B cell (primary cell): ENCODE measurements at regions not wholly inside any gene's neighbourhood (a gene's known extent, or its start where the extent isn't known, plus 50 kb on each side); places are given as distances from the start of the nearest gene placed in this dataset.

Experiments used
- ATAC-seq: fragments of 200-7000 bp; cut with Tn5 transposase; one replicate; pipeline ENCODE4 v1.10.0; 2021; ENCODE audit warnings: low read depth, mild to moderate bottlenecking, moderate number of reproducible peaks, moderate library complexity
- CTCF ChIA-PET: fragments of 350-600 bp; sonication (Branson Sonifier 250); formaldehyde crosslinking; loops from one replicate; lab custom pipeline; 2021; ENCODE audit warnings: antibody characterized with exemption, inconsistent platforms; lab: Charles Lee
- POLR2A ChIA-PET: fragments of 350-600 bp; sonication (Branson Sonifier 250); formaldehyde crosslinking; loops from one replicate; lab custom pipeline; 2021; ENCODE audit warnings: antibody characterized with exemption; lab: Charles Lee
- DNase-seq: peaks from one replicate; pipeline ENCODE4 v3.0.0; 2013
- H2AFZ ChIP-seq: 2 replicates; pipeline ENCODE4 v1.6.1; 2012; ENCODE audit warnings: mild to moderate bottlenecking, low read depth, low read length; ENCODE audit not compliant: insufficient read depth, poor library complexity, severe bottlenecking
- H3K27ac ChIP-seq, 2 donors: 1 replicate in 1 of 2; 2 replicates in 1 of 2; pipeline ENCODE4 v1.5.1; 2012 to 2013; ENCODE audit warnings: low read length in 2 of 2, mild to moderate bottlenecking in 2 of 2, moderate library complexity in 1 of 2
- H3K27me3 ChIP-seq, 4 experiments: fragments of 200-600 bp in 1 of 4; sonication (generic) in 1 of 4; replicated peaks in 1 of 4; 1 replicate in 2 of 4; 2 replicates in 2 of 4; pipeline versions ENCODE4 v1.6.1 to v1.7.0; 2013 to 2016; ENCODE audit warnings: low read length in 3 of 4, mild to moderate bottlenecking in 2 of 4, mixed read lengths in 1 of 4, moderate library complexity in 1 of 4; ENCODE audit not compliant: insufficient read depth in 4 of 4, control insufficient read depth in 3 of 4; ENCODE audit errors: control extremely low read depth in 1 of 4
- H3K36me3 ChIP-seq, 2 experiments: replicated peaks in 1 of 2; 1 replicate in 1 of 2; 2 replicates in 1 of 2; pipeline versions ENCODE4 v1.6.1 to v1.7.1; 2013; ENCODE audit warnings: low read length in 1 of 2; ENCODE audit not compliant: insufficient read depth in 2 of 2, control insufficient read depth in 1 of 2; ENCODE audit errors: control extremely low read depth in 1 of 2, extremely low read depth in 1 of 2
- H3K4me1 ChIP-seq, 2 donors: fragments of 200-600 bp in 1 of 2; sonication (generic) in 1 of 2; 1 replicate in 1 of 2; 2 replicates in 1 of 2; pipeline versions ENCODE4 v1.5.1 to v1.6.1; 2013 to 2017; ENCODE audit warnings: low read length in 2 of 2; ENCODE audit not compliant: control insufficient read depth in 2 of 2, insufficient read depth in 2 of 2
- H3K4me2 ChIP-seq: replicated peaks from 2 replicates; pipeline ENCODE3; 2012; ENCODE audit warnings: mild to moderate bottlenecking, low read depth, low read length; ENCODE audit not compliant: poor library complexity, severe bottlenecking
- H3K4me3 ChIP-seq, 5 experiments: fragments of 200-600 bp in 1 of 5; sonication (generic) in 1 of 5; 1 replicate in 3 of 5; 2 replicates in 2 of 5; pipeline versions ENCODE4 v1.5.1 to v1.7.0; 2011 to 2016; ENCODE audit warnings: low read length in 4 of 5, mild to moderate bottlenecking in 4 of 5, low read depth in 2 of 5, control low read depth in 1 of 5, moderate library complexity in 1 of 5; ENCODE audit not compliant: insufficient read depth in 1 of 5; ENCODE audit errors: control extremely low read depth in 1 of 5, extremely low read depth in 1 of 5
- H3K79me2 ChIP-seq: fragments of 200-600 bp; sonication (generic); one replicate; pipeline ENCODE4 v1.6.0; 2016; ENCODE audit warnings: low read length; ENCODE audit not compliant: control insufficient read depth, insufficient read depth
- H3K9ac ChIP-seq: fragments of 200-600 bp; sonication (generic); 2 replicates; pipeline ENCODE4 v1.6.1; 2017; ENCODE audit warnings: mild to moderate bottlenecking, low read length, moderate library complexity
- H3K9me3 ChIP-seq, 3 donors: one replicate each; pipeline versions ENCODE4 v1.6.1 to v1.7.1; 2013; ENCODE audit warnings: low read length in 2 of 3; ENCODE audit not compliant: control insufficient read depth in 2 of 3, insufficient read depth in 1 of 3; ENCODE audit errors: control extremely low read depth in 1 of 3
- H4K20me1 ChIP-seq: 2 replicates; pipeline ENCODE4 v1.6.0; 2012; ENCODE audit warnings: mild to moderate bottlenecking, low read length; ENCODE audit not compliant: insufficient read depth, control insufficient read depth, poor library complexity, severe bottlenecking
- H3K27ac Mint-ChIP-seq: one replicate; pipeline ENCODE4 v1.8.0; 2021; ENCODE audit warnings: mixed read lengths
- H3K27me3 Mint-ChIP-seq: one replicate; pipeline ENCODE4 v1.8.0; 2021; ENCODE audit warnings: mixed read lengths
- H3K4me1 Mint-ChIP-seq: one replicate; pipeline ENCODE4 v1.8.0; 2021; ENCODE audit warnings: mixed read lengths
- H3K4me3 Mint-ChIP-seq: one replicate; pipeline ENCODE4 v1.8.0; 2021; ENCODE audit warnings: mixed read lengths
- H3K9me3 Mint-ChIP-seq: one replicate; pipeline ENCODE4 v1.8.0; 2022; ENCODE audit warnings: mixed read lengths; ENCODE audit not compliant: insufficient read depth
- CTCF ChIP-seq: fragments of 200-600 bp; IDR thresholded peaks from one replicate; pipeline ENCODE4 v1.8.0; 2022; ENCODE audit warnings: antibody characterized with exemption, mild to moderate bottlenecking
- EZH2 ChIP-seq: IDR thresholded peaks from 2 replicates; pipeline ENCODE4 v1.6.1; 2012; ENCODE audit warnings: borderline replicate concordance, low read depth, mild to moderate bottlenecking, moderate library complexity, low read length; ENCODE audit not compliant: insufficient read depth, poor library complexity, severe bottlenecking
- WGBS: methylation state at CpG from one replicate; pipeline ENCODE4 v1.1.5; 2013; ENCODE audit warnings: missing lambda C conversion rate; ENCODE audit not compliant: insufficient coverage; 5-methylcytosine and 5-hydroxymethylcytosine counted together
- intact Hi-C: fragments of 100-400 bp; cut with micrococcal nuclease; formaldehyde crosslinking; loops from one replicate; pipeline ENCODE4 v1.10.0; 2022

GRCh38 chr9:106284296-106284695 lies 578.7 kb upstream of the ZNF462 start:
- Mint-ChIP-seq H3K4me3 (no peak overlapping the region), H3K9me3 (no peaks in the 10 kb centered on the region), H3K27me3 (no peaks in the 10 kb centered on the region), H3K4me1 (no peaks in the 10 kb centered on the region), H3K27ac (no peak overlapping the region)
- Histone ChIP-seq H3K36me3 (no peaks in the 10 kb centered on the region), H2AFZ (no peak overlapping the region), H3K4me2 (no peak overlapping the region), H3K79me2 (no peaks in the 10 kb centered on the region), H3K4me1 (no peaks in the 10 kb centered on the region), H3K4me3 (no peak overlapping the region), H3K9me3 (no peaks in the 10 kb centered on the region), H3K27ac (no peak overlapping the region), H3K9ac (no peak overlapping the region), H3K27me3 (no peaks in the 10 kb centered on the region), H4K20me1 (no peaks in the 10 kb centered on the region)
- DNase-seq, result no peak
- WGBS, result 60% methylated on average over 2 of the region's 4 CpGs
- ChIA-PET CTCF (no interaction called here), POLR2A (no interaction called here)
- intact Hi-C loops, result no loop called here
- ATAC-seq, result no peak
- TF ChIP-seq CTCF (no peak), EZH2 (no peak)

GRCh38 chr9:106286249-106286648 lies 576.7 kb upstream of the ZNF462 start:
- Histone ChIP-seq H3K79me2 (no peaks in the 10 kb centered on the region), H3K27me3 (no peaks in the 10 kb centered on the region), H2AFZ (no peak overlapping the region), H3K9ac (no peak overlapping the region), H3K4me3 (no peak overlapping the region), H3K9me3 (no peaks in the 10 kb centered on the region), H3K36me3 (no peaks in the 10 kb centered on the region), H3K4me2 (no peak overlapping the region), H3K27ac (no peak overlapping the region), H3K4me1 (no peaks in the 10 kb centered on the region), H4K20me1 (no peaks in the 10 kb centered on the region)
- Mint-ChIP-seq H3K4me1 (no peaks in the 10 kb centered on the region), H3K27ac (no peak overlapping the region), H3K9me3 (no peaks in the 10 kb centered on the region), H3K4me3 (no peak overlapping the region), H3K27me3 (no peaks in the 10 kb centered on the region)
- CTCF ChIA-PET, result no interaction called here
- intact Hi-C loops, result no loop called here
- no peak for DNase-seq
- POLR2A ChIA-PET, result no interaction called here
- no peak for ATAC-seq
- TF ChIP-seq EZH2, result no peak
- TF ChIP-seq CTCF, result no peak
